ENCODE measurements at regions not wholly inside any gene's neighbourhood (a gene's known extent, or its start where the extent isn't known, plus 50 kb on each side); places are given as distances from the start of the nearest gene placed in this dataset.

GRCh38 chr15:61309031-61309511, 80.0 kb upstream of the RORA start:
- TF ChIP-seq CTCF (IDR thresholded peaks at IDR 0.05) (no peak), ZFX (IDR thresholded peaks at IDR 0.05; ENCODE audit: borderline replicate concordance) (no peak)
